AG08395 (cell line): ENCODE measurements at regions not wholly inside any gene's neighbourhood (a gene's known extent, or its start where the extent isn't known, plus 50 kb on each side); places are given as distances from the start of the nearest gene placed in this dataset.
A peak's percentile ranks its signal among the peaks of the same experiment; 100 is the strongest.

ENCODE experiments used
- DNase-seq: peaks from one replicate; pipeline ENCODE4 v3.0.0; 2012; ENCODE audit warnings: mixed read lengths, low spot score

DNA sequence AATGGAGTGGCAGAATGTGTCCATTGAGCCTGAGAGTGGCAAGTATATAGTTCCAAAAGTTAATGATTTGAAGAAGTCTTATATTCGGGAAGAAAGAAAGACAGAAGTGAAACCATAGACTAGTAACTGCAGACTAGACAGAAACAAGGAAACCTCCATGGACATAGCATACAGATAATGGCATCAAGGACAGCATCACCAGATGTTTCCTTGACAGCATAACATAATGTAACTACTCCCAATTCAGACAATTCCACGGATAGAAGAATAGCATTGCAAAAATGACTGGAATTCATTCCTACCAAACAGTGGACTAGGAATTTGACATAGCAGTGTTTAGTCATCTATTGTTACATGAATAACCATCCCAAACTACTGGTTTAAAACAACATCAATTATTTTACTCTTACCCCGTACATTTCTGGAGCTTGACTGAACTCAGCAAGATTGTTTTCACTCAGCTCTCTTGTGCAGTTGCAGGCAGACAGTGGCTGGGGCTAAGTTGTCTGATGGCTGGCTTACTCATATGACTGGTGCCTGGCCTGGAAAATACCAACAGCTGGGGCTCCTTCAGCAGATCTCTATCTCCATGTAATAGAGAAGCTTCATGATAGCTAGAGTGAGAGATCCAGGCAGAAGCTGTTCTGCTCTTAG lies 109.7 kb upstream of the GADL1 start:
- peak; percentile 85 for DNase-seq

GRCh38 chr3:31008994-31009393 lies 114.5 kb upstream of the GADL1 start:
- DNase-seq, result no peak

GRCh38 chr3:31009881-31010280 lies 115.4 kb upstream of the GADL1 start:
- DNase-seq, result no peak

DNA sequence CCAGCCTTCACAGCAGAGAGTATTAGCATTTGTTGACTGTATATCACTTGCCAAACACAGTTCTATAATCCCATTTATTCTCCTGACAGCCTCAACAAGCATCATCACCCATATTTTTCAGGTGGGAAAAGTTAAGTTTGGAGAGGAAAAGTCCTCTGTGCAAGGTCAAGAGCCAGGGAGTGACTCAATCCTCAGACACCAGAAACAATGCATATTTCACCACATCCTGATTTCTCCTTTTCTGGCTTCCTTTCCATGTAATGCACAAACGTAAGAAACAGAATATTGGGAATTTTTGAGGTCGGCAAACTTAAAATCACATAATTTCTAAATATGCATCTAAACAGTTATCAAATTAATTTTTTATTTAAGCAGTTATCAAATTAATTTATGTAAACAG lies 116.0 kb upstream of the GADL1 start:
- peak; percentile 63 for DNase-seq

- no peak for DNase-seq
Observed at GRCh38 chr3:31011380-31011779, 116.9 kb upstream of the GADL1 start.

- no peak for DNase-seq
Observed at GRCh38 chr3:31013090-31013489, 118.6 kb upstream of the GADL1 start.

GRCh38 chr3:31013843-31014242 lies 119.4 kb upstream of the GADL1 start:
- peak; percentile 3 for DNase-seq

DNA sequence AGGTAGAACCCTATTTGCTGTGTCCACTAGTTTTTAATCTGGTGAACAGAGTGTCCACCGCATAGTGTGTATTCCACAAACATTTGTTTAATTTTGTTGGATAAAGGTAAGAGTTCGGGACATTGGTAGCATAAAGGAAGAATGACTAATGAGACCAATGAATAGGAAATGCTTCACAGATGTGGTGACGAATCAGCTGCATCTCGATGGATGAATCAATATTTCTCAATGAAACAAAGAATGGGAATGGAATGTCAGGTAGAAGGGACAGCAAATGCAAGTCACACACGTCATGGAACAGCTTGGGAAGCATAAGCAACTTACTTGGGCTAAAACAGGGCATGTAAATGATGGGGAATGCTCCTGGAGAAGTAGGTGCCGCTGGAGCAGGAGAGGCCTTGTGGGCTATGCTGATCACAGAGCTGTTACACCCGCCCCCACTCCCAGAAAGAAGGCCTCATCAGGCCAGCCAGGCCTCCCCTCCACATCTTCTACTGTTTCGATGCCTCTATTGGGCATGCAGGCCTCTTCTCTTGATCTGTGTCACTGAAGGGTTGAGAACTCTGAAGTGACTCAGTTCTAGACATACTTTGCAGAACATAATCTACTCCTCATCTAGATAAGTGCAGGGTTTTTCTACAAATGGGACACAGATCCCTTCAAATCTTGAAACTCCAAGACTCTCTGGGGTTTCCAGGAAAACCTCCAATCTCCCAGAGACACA lies 120.0 kb upstream of the GADL1 start:
- DNase-seq, result peak; percentile 46

DNA sequence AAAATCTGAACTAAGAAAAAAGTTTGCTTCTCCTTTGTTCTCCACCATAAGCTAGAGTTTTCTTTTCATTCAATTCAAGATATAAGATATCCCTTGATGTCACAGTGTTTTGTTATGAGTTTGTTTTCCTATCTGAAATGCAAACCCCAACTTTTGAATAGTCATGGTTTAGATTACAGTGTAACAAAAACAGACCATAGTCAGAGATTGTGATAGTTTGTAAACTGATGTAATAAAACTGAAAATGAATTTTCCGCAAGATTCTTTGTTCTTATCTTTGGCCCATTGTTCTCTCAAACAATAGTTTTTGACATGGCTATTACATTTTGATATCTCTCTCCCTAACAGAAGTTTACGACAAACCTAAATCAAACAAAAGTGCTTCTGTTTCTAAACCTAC lies 121.7 kb upstream of the GADL1 start:
- DNase-seq, result no peak

DNA sequence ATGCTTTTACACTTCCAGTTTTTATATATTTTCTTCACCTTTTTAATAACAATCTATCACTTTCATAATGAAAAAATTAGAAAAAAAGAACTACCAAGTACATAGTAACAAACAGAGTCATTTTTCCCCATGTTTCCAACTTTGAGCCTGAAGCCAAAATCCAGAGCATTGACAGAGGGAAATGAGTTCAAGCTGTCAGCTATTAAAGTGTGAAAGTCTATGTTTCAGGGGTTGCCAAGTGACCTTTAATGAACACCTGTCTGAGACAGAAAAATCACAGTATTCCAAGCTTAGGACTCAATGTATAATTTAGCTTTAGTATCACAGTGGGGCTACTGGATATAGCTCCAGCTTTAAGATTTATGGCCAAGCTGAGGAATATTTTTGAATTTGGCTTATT lies 128.3 kb upstream of the GADL1 start:
- no peak for DNase-seq

GRCh38 chr3:31025541-31025940 lies 131.1 kb upstream of the GADL1 start:
- no peak for DNase-seq

DNA sequence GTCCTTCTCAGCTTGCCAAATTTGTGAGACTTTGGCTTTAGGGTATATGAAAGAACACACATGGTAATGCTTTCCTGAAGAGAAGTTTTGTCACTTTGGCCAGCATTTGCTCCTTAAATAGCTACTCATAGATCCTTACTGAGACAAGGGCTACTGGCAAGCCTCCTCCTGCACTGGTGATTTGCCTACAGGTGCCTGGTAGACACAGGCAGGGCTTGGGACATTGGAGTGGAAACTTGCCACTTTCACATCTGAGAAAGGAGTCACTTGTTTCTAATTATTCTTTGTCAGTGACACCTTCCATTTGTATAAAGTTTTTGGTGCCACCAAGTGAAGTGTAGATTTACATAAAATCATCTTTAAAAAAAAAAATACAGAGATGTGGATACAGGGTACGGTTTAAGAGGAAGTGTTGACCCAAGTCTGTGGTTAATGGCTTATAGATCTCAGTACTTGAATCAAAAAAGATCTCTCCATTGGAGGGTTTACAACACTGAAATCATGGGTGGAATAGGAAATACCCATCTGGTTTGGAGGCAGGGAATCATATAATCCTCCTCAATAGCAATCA lies 132.8 kb upstream of the GADL1 start:
- DNase-seq, result no peak

- no peak for DNase-seq
Observed at GRCh38 chr3:31027914-31028313, 133.5 kb upstream of the GADL1 start.

DNA sequence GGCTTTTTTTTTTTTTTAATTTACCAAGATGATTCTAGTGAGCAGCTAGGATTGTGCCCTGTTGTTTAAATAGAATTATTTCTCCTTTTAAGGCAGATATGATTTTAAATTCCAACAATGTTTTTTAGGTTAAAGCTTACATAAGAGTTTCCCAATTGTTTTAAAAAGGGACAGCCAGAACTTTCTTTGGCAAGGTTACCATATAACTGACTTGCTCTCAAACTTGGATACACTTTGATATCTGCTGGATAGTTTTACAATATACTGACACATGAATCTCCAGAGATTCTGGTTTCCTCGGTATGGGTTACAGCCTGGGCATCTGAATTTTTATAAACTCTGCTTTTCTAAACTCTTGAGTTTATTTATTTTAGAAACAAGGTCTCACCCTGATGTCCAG lies 134.3 kb upstream of the GADL1 start:
- DNase-seq, result no peak

GRCh38 chr3:31029706-31030105 lies 135.2 kb upstream of the GADL1 start:
- DNase-seq, result peak; percentile 25

DNA sequence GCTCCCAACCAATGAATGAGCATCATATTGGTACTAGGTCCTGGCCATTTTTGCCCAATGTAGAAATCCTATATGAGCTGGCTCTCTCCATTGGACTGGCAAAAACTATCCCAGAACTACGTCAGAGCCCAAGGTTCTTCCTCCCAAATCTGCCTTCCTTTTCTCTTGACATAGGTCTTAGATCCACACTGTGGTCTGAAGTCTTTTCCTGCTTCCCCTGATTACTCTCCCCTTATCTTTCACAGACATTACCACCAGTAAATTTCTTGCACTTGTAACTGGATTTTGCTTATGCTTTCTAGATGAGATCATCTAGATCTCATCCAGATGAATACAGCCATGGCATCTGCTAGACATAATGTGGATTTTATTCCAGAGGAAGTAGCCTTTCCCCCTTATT lies 141.2 kb upstream of the GADL1 start:
- no peak for DNase-seq

- no peak for DNase-seq
Observed at GRCh38 chr3:31038086-31038739, 143.8 kb upstream of the GADL1 start.

DNA sequence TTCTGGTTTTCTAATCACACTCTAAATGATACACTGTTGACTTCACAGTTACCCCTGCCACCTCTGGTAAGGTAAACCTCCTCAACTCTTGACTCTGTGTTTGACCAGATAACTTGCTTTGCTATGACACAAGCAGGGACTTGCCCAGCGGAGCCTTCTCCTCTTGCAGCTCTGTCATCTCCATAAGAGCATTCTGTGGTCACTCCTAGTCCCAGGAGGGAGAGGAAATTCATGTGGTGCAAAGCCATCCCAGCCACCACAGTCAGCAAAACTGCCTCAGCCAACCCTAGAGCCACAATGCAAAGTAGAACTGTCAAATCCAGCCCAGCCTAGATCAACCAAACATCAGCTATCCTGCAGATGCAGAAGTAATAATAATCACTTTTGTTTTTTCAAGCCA lies 144.7 kb upstream of the GADL1 start:
- DNase-seq, result peak; percentile 39

GRCh38 chr3:31041161-31041978 lies 146.9 kb upstream of the GADL1 start:
- peak; percentile 89 for DNase-seq

DNA sequence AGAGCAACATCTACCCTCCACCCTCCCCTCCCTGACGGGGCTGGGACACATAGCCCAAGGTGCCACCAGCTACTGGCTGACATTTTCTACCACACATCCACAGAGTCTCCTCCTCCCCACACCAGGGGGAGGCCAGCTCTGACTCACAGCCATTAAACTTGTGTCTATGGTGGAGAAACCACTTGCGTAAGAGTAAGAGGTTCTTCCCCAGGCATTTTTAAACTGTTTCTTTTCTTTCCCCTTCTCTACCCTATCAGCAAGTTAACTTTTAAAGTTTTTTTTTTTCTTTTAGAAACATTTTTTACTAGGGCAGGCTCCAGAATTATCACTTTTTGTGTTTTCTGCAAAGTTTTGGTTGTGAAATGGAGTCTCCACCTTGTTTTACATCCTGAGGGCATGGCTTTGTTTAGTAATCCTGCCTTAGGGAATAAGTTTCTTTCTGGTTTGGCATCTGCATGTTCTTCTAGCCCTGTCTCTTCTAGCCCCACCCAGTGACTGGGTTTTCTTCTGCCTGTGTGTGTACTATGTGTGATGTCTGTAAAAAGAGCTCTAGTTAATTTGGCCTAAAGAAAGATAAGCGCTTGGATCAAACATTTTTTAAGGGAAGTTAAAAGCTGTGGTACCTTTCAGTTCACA lies 148.8 kb upstream of the GADL1 start:
- peak; percentile 17 for DNase-seq

- DNase-seq, result no peak
Observed at GRCh38 chr3:31047673-31048072, 153.2 kb upstream of the GADL1 start.

DNA sequence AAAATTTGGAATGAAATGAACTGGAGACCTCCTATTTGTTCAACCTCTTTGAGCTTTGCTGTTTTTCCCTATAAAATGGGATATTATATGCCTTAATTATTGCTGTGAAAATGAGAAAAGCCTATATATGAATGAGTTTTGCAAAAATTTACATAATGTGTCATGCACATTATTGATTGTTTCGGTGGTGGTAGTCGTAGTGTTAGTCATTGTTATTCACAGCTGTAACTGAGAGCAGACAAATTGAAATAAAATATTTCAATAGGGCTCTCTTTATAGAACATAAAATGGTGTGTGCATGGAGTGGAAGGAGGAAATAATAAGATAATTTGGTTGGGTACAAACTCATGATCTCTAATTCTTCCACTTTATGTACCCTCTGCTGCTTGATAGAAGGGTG lies 153.7 kb upstream of the GADL1 start:
- no peak for DNase-seq
